Activated CD8-positive, alpha-beta T cell treated with anti-CD3 and anti-CD28 coated beads, Interleukin-2, amount 10 ng/mL, durations not matched to agents 7 days and 5 days (primary cell): ENCODE measurements at regions not wholly inside any gene's neighbourhood (a gene's known extent, or its start where the extent isn't known, plus 50 kb on each side); places are given as distances from the start of the nearest gene placed in this dataset.
A peak's percentile ranks its signal among the peaks of the same experiment; 100 is the strongest.

ENCODE experiments used
- ATAC-seq: fragments of 150-1000 bp; cut with Tn5 transposase; one replicate; pipeline ENCODE4 v1.10.0; 2021; ENCODE audit warnings: moderate library complexity
- CTCF ChIA-PET: fragments of 350-600 bp; sonication (Branson Sonifier 250); formaldehyde crosslinking; loops from one replicate; lab custom pipeline; 2021; ENCODE audit warnings: antibody characterized with exemption; lab: Charles Lee
- POLR2A ChIA-PET: fragments of 350-600 bp; sonication (Branson Sonifier 250); formaldehyde crosslinking; loops from one replicate; lab custom pipeline; 2021; ENCODE audit warnings: antibody characterized with exemption; lab: Charles Lee
- DNase-seq: peaks from one replicate; pipeline ENCODE4 v3.0.0-alpha.2; 2020
- H3K27ac Mint-ChIP-seq: one replicate; pipeline ENCODE4 v1.8.0; 2021; ENCODE audit warnings: mild to moderate bottlenecking, mixed read lengths
- H3K27me3 Mint-ChIP-seq: one replicate; pipeline ENCODE4 v1.8.0; 2021; ENCODE audit warnings: low read depth, mixed read lengths
- H3K36me3 Mint-ChIP-seq: one replicate; pipeline ENCODE4 v1.8.0; 2021; ENCODE audit warnings: low read depth, mixed read lengths
- H3K4me1 Mint-ChIP-seq: one replicate; pipeline ENCODE4 v1.8.0; 2021; ENCODE audit warnings: low read depth, mixed read lengths
- H3K4me3 Mint-ChIP-seq: one replicate; pipeline ENCODE4 v1.8.0; 2021; ENCODE audit warnings: mild to moderate bottlenecking, mixed read lengths
- H3K9me3 Mint-ChIP-seq: one replicate; pipeline ENCODE4 v1.8.0; 2022; ENCODE audit warnings: mixed read lengths; ENCODE audit not compliant: insufficient read depth

DNA sequence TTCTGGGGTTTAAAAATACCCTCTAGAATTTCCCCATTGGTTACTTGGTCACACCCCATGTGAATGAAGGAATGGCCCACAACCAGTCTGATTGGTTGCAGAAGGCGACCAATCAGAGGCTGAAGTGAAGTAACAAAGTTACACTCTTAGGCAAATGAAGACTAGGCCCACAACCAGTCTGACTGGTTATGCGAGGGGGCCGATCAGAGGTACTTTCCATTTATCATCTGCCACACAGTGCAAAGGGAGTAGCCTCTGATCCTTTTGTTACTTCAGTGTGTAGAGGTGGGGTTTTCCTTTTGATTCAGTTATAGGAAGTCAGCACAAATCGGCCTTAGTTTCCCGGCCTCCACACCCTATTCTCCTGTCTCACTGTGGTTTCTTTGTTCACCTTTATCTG lies 61.2 kb upstream of the SGK1 start:
- CTCF ChIA-PET: no interaction called here
- POLR2A ChIA-PET: no interaction called here
- H3K36me3 Mint-ChIP-seq: no peaks in the 10 kb centered on the region
- H3K9me3 Mint-ChIP-seq: no peaks in the 10 kb centered on the region
- H3K27me3 Mint-ChIP-seq: no peaks in the 10 kb centered on the region
- peaks cover 28% of the 10 kb centered on the region for H3K4me1 Mint-ChIP-seq
- peak overlapping the region; percentile 63 for H3K27ac Mint-ChIP-seq
- DNase-seq: no peak
- no peak overlapping the region for H3K4me3 Mint-ChIP-seq
- ATAC-seq: peak; percentile 66

DNA sequence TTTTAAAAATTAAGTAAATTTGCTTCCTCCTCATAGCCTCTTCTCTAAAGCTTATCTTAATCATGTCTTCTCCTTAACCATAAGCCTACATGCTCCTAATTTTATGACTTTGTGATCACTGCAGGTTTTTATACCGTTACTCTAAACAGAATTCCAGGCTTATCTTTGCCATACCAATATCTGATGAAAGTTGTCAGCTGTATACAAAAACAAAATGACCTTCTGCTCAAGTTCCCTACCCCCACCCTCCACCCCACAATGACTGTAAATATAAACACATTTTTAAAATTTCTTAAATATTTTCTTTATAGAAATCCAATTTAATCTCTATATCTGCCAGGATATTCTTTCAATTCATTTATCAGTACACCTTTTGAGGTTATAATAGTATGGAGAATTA lies 60.5 kb upstream of the SGK1 start:
- Mint-ChIP-seq H3K4me3 (no peak overlapping the region), H3K36me3 (no peaks in the 10 kb centered on the region), H3K9me3 (no peaks in the 10 kb centered on the region), H3K27me3 (no peaks in the 10 kb centered on the region), H3K4me1 (peaks cover 32% of the 10 kb centered on the region), H3K27ac (no peak overlapping the region)
- ATAC-seq (no peak), DNase-seq (no peak)
- ChIA-PET POLR2A (no interaction called here), CTCF (interaction anchor here (1.3 kb wide), 1 partner anchor 9 kb away, joined by 3 read pairs; no protein-coding TSS in a partner anchor)

DNA sequence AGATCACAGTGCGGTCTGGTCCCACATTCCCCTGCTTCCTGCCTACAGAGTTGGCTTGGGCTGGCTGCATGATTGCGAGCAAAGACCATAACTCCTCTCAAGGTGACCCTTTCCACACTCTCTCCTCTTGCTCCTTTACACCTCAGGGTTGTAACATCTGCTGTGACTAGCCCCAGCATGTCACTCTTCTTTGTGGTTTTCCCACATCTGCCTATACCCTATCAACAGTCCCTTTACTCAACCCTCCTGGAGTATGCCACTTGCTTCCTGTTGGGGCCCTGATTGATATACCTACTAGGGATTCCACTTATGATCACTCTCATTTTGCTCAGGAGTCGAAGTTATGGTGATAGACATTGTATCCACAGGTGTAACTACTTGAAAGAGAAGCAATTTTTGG lies 58.9 kb upstream of the SGK1 start:
- no peaks in the 10 kb centered on the region for H3K9me3 Mint-ChIP-seq
- no peak overlapping the region for H3K27ac Mint-ChIP-seq
- H3K27me3 Mint-ChIP-seq: no peaks in the 10 kb centered on the region
- peaks cover 46% of the 10 kb centered on the region for H3K4me1 Mint-ChIP-seq
- CTCF ChIA-PET: no interaction called here
- no peak overlapping the region for H3K4me3 Mint-ChIP-seq
- no peak for DNase-seq
- no peaks in the 10 kb centered on the region for H3K36me3 Mint-ChIP-seq
- ATAC-seq: no peak
- POLR2A ChIA-PET: no interaction called here

GRCh38 chr6:134375220-134375580 lies 57.3 kb upstream of the SGK1 start:
- no peak for DNase-seq
- ChIA-PET POLR2A (no interaction called here), CTCF (no interaction called here)
- H3K36me3 Mint-ChIP-seq: no peaks in the 10 kb centered on the region
- no peak overlapping the region for H3K27ac Mint-ChIP-seq
- H3K27me3 Mint-ChIP-seq: no peaks in the 10 kb centered on the region
- no peak for ATAC-seq
- H3K4me3 Mint-ChIP-seq: no peak overlapping the region
- peaks cover 39% of the 10 kb centered on the region for H3K4me1 Mint-ChIP-seq
- H3K9me3 Mint-ChIP-seq: no peaks in the 10 kb centered on the region

DNA sequence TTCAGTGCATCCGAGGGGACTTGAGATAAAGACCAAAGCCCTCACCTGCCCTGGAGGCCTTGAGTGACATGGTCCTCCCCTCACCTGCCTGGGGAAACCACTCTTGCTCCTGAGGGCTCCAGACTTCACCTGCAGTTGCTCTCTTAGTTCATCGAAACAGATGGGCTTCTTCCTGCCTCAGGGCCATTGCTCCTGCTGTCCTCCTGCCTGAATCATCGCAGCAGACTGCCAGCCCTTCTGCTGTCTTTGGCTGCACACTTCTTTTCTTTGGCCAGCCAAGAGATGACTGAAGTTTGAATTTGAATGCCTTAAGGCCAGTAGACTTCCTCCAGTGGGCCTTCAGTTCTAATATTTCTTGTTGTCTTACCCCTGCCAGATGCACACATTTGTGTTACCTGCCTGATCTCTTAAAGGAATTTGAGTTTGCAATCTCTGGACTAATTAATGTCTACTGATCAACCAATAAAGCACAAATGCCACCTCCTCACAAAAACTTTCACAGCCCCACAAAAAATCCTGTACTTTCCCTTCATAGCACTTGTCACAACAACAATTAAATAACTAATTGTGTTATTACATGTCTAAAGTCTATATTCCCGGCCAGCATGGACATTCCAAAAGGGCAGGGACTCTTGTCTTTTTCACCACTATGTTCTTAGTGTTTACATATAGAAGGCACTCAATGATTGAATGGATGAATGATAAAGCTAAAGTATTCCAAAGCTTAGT lies 56.7 kb upstream of the SGK1 start:
- Mint-ChIP-seq H3K4me3 (no peak overlapping the region), H3K4me1 (peaks cover 35% of the 10 kb centered on the region), H3K27ac (no peak overlapping the region), H3K27me3 (no peaks in the 10 kb centered on the region), H3K9me3 (no peaks in the 10 kb centered on the region), H3K36me3 (no peaks in the 10 kb centered on the region)
- POLR2A ChIA-PET: no interaction called here
- ATAC-seq (no peak), DNase-seq (no peak)
- CTCF ChIA-PET: no interaction called here

GRCh38 chr6:134373993-134374392 lies 56.1 kb upstream of the SGK1 start:
- ATAC-seq (no peak), DNase-seq (no peak)
- no peak overlapping the region for H3K27ac Mint-ChIP-seq
- H3K4me3 Mint-ChIP-seq: no peak overlapping the region
- no peaks in the 10 kb centered on the region for H3K27me3 Mint-ChIP-seq
- H3K4me1 Mint-ChIP-seq: peaks cover 28% of the 10 kb centered on the region
- no peaks in the 10 kb centered on the region for H3K36me3 Mint-ChIP-seq
- POLR2A ChIA-PET: no interaction called here
- H3K9me3 Mint-ChIP-seq: no peaks in the 10 kb centered on the region
- CTCF ChIA-PET: interaction anchor here (1.6 kb wide), 1 partner anchor 196 kb away, joined by 3 read pairs; no protein-coding TSS in a partner anchor

DNA sequence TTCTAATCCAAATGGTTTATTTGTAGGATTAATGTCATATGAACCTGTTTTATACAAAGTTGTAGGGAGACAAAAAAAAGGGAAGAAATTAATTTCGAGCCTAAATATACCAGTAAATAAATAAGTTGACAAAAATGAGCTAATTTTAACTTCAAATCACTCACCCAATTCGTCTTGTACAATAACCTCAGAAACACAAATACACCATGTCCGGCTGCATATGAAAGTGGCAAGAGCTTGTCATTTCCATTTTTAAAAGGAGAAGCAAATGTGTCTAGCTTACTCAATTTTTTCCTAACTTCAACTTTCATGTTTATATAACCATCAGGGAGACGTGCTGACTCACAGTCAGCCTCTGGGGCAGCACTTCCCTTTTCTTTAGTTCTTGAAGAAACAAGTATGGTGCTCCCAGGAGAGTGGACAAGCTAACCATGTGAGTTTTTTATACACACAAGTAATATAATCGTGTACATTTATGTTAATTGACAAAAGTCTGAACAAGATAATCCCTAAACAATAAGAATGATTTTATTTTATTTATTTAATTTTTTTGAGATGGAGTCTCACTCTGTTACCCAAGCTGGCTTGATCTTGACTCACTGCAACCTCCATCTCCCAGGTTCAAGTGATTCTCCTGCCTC lies 55.5 kb upstream of the SGK1 start:
- Mint-ChIP-seq H3K36me3 (no peaks in the 10 kb centered on the region), H3K4me1 (peaks cover 24% of the 10 kb centered on the region), H3K9me3 (no peaks in the 10 kb centered on the region), H3K4me3 (no peak overlapping the region), H3K27ac (no peak overlapping the region), H3K27me3 (no peaks in the 10 kb centered on the region)
- POLR2A ChIA-PET: no interaction called here
- ATAC-seq (no peak), DNase-seq (no peak)
- CTCF ChIA-PET: interaction anchor here (0.7 to 1.6 kb wide), 4 partner anchors 10 to 199 kb away, joined by 3 to 4 read pairs (median 3); no protein-coding TSS in a partner anchor

- Mint-ChIP-seq H3K36me3 (no peaks in the 10 kb centered on the region), H3K4me3 (no peak overlapping the region), H3K4me1 (peaks cover 24% of the 10 kb centered on the region), H3K9me3 (no peaks in the 10 kb centered on the region), H3K27ac (no peak overlapping the region), H3K27me3 (no peaks in the 10 kb centered on the region)
- ChIA-PET CTCF (interaction anchor here (0.7 to 1.6 kb wide), 4 partner anchors 10 to 198 kb away, joined by 3 to 4 read pairs (median 3); no protein-coding TSS in a partner anchor), POLR2A (no interaction called here)
- DNase-seq (no peak), ATAC-seq (peak; percentile 74)
Measured at GRCh38 chr6:134372603-134373281, 54.8 kb upstream of the SGK1 start.

- Mint-ChIP-seq H3K27me3 (no peaks in the 10 kb centered on the region), H3K4me1 (peaks cover 15% of the 10 kb centered on the region), H3K9me3 (no peaks in the 10 kb centered on the region), H3K4me3 (no peak overlapping the region), H3K27ac (no peak overlapping the region), H3K36me3 (no peaks in the 10 kb centered on the region)
- CTCF ChIA-PET: interaction anchor here (0.6 to 1.1 kb wide), 3 partner anchors 9 to 18 kb away, joined by 3 read pairs; no protein-coding TSS in a partner anchor
- DNase-seq (no peak), ATAC-seq (no peak)
- POLR2A ChIA-PET: no interaction called here
Measured at GRCh38 chr6:134368670-134369069, 50.8 kb upstream of the SGK1 start.
